Ammon's horn (tissue), 1 donor: ENCODE measurements at regions not wholly inside any gene's neighbourhood (a gene's known extent, or its start where the extent isn't known, plus 50 kb on each side); places are given as distances from the start of the nearest gene placed in this dataset.

Source experiments
- DNase-seq: peaks from one replicate; pipeline ENCODE4 v3.0.0-alpha.2; 2016; ENCODE audit warnings: low spot score

DNA sequence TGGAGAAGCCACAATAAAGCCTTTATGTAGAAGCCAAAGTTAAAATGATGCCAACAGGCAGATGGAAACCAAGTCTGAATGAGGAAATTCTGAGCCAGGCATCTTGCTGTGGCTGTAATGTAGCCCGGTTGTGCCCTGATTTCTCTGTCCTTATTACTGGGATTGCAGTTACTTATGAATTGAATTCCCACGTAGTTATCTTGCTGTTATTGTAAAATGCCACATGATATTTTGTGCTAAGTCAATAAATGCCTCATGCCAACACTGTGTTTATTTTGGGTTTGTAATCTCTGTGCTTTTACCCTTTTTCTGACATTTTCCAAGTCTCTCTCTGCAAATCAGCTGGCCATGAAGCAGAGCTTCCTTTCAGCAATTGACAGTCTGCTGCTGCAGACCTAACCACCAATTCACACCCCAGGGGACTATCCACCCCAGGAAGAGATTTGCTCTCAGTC lies 486.1 kb upstream of the GOLIM4 start:
- DNase-seq = peak; percentile 69

DNA sequence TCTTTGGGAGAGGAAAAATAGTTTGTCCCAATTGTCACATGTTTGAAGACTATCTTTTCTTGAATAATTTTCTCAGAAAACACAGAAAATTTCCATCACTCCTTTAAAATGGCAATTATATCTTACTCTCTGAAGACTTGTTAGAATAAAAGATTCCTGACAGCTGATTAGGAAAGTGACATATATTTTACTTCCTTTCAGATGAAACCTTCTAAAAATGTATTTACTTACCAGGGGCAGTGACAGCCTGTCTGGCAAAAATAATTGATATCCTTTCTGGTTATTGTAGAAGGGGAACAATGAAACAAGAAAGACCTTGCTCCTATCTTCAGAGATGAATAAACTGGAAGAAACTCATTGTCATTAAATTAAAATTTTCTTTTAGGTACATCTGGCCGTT lies 483.3 kb upstream of the GOLIM4 start:
- no peak for DNase-seq

DNA sequence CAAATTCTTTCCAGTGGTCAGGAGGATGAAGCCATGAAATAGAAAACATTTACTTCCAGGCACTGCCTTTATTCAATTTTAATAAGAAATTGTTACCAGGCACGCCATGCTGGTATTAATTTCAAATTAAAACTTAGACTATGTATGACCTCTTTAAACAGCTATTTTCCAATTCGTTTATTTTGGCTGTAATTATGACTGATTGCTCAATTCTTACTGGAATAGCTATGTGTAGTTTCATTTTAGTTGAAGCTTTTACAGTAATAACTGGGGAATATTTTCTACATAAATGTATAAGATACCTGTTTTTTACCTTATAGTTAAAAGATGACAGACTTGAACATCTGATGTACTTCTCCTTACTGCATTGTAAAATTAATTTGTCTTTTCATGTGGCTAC lies 480.0 kb upstream of the GOLIM4 start:
- DNase-seq = no peak

DNA sequence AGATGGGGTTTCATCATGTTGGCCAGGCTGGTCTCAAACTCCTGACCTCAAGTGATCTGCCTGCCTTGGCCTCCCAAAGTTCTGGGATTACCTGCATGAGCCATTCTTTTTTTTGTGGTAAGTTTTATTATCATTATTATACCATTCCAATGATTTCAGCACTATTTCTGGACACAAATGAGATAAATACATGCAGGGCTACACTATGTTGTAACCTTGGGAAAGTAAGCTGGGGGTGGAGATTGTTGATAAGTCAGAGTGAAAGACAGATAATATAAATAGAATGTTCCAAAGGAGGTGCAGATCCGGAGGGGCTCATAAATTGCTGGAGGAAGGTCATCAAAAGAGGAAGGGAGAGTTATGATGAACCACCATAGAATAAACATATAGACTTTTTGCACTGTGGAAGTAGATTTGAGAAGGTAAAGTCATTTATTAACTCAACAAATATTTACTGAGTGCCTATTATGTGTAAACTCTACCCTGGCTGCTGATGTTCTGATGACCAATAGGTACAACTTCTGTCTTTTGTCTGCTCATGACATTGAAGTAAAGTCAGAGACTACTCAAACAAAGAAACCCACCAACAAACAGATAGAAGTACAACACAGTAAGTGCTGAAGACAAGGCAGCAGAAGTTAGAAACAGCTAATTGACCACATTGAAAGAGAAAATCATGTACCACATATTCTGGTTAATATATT lies 478.9 kb upstream of the GOLIM4 start:
- no peak for DNase-seq

DNA sequence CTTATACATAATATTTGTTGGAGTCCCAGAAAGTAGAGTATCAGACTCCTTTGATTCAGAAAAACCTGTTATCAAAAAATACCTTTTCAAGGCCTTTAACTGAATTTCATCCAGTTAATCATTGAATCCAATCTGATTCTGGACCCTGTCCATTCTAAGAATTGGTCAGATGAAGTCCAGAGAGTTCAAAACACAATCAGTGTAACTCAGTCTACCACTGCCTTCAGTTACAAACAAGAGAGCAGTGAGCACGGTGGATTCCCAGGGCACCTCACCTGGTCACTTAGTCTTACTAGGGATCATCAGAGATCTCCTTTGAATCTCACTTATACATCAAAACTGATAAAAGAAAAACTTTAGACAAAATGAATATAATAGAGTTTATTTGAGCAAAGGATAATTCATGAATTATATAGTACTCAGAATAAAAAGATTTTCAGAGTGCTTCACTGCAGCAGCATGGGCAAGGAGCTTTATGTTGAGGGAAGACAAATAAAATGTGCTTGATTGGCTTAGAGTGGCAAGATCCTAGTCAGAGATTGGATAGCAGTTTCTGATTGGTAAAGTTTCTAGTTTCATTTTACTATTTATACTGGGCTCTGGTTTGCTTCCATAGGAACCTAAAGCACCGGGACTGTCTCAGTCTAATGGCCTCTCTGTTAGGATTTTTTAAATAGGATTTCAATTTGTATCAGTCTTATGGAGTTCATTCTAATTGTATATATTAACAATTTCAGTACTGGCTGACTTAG lies 474.9 kb upstream of the GOLIM4 start:
- no peak for DNase-seq

DNA sequence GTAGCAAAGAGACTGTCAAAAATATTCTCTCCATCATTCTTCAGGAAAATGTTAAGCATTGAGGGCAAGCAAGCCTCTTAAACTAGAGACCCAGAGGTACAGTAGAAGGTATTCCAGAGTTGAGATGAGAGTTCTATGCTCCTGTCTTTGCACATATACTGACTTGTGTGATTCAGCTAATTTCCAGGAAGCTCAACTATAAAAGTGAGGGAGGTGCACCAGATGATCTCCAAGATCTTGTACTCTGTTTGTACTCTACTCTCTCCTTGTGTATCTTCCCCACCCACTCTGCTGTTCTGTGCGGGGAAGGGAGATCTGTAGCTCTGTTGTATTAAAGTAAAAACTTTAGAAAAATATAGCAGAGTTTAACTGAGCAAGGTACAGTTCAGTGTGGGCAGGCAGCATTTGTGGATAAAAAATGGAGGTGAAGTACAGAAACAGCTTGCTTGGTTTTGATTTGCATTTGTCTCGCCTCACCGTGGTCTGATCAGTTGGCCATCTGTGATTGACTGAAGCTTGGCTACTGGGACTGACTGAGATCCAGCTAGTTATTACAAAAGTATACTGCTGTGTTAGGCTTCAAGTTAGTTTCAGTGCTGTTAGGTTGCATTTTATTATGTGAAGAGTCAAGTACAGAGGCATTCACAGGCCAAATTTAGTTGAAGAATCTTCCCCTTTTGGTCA lies 463.1 kb upstream of the GOLIM4 start:
- DNase-seq = no peak

DNA sequence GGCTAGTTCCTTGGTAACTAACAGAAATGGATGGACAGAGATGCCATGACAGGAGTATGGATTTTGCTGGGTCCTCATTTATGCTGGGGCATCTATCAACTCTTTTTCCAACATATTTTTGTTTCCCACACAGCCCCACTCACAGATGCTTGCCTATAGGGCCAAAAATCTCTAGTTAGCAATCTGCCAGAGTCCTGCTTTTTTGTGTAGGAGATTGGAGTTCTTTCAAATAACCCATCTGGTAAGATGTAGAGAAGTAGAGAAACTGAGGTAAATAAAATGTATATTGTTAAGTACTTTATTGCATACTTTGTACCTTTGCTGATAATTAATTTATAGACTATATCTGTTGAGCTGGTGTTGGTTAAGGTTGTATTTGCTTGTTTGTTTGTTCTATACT lies 456.5 kb upstream of the GOLIM4 start:
- DNase-seq = no peak

DNA sequence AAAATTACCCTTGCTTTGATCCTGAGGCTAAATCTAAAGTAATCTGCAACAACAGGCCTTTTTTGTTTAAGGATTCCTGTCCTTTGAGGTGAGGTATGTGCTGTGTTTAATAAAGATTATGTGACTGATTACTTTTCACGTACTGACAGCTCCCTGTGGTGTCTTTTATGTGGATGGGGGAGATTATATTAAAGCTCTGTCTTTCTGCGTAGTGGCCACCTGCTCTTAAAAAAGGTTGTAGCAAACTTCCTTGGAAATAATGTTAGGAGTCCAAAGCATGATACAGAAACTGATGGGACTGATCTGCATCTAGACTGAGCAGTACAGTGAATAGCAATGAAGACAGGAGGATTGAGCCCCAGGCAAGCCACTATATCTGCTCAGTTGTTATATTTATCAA lies 453.0 kb upstream of the GOLIM4 start:
- DNase-seq = no peak

DNA sequence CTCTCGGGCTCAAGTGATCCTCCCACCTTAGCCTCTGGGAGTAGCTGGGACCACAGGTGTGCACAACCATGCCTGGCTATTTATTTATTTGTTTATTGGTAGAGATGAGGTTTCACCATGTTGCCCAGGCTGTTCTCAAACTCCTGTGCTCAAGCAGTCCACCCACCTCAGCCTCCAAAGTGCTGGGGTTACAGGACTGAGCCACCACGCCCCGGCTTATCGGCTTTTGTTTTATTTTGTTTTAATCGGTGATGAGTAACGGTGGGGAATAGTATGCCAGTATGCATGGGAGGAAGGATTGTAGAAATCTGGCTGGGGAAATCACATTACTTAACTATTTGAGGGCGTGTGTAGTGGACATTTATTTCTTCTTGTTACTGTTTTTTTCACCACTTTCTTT lies 451.0 kb upstream of the GOLIM4 start:
- DNase-seq = no peak

DNA sequence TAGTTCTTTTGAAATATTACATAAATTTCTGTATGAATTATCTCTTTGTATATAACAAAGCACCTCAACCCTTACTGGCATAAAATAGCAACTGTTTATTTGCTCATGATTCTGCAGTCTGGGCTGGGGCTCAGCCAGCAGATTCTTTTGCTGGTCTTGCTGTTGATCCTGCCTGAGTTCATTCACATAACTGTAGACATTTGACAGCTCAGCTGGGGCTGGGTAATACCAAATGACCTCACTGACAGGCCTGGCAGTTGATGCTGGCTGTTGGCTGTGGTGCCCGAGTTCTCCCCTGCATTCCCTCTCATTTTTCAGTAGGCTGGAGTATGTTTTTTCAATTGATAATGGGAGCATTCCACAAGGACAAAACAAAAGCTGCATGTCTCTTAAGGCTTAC lies 449.9 kb upstream of the GOLIM4 start:
- peak; percentile 26 for DNase-seq

DNA sequence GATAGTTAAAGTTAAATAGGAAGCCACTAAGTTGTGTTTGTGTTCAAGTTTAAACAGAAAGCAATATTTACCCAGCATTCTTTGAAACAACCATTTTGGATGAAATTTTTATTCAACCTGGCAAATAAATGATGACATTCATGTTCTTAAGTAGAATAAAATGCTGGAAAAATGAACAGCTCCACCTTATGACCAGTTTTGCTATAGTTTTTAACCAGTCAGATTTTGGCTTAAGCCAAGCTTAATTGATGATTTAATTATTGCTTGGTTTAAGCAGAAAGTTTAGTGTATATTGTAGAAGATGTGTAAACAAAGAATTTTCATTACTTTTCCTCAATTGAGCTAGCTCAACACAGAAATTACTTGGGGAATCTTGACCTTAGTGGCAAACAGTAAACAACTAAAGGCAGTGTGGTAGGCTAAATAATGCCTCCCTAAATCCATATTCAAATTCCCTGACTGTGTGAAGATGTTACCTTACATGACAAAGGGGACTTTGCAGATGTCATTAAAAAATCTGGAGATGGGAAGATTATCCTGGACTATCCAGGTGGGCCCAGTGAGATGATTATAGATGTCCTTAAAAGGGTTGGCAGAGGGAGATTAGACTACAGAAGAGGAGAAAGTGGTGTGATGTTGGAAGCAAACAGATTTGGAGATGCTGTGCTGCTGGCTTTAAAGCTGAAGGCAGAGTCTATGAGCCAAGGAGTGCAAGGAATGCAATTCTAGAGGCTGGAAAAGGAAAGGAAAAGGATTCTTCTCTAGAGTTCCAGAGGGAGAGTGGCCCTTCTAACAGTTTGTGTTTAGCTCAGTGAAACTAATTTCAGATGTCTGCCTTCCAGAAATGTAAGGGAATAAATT lies 448.6 kb upstream of the GOLIM4 start:
- DNase-seq = no peak

DNA sequence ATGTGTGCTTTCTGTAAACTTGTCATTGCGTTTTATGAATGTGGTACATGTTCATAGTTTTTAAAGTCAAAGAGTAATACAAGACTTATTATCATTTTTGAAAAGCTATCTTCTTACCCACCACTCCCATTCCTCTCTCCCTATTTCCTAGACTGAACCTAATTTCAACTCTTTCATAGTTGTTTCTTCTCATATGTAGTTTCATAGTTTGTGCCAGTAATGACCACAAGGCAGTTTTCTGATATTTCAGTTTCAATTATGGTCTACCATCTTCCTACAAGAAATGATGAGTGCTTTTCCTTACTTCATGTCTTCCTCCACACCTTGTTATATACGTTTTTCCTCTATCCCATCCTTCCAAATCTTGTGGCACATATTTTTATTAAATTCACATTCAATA lies 445.0 kb upstream of the GOLIM4 start:
- no peak for DNase-seq

DNA sequence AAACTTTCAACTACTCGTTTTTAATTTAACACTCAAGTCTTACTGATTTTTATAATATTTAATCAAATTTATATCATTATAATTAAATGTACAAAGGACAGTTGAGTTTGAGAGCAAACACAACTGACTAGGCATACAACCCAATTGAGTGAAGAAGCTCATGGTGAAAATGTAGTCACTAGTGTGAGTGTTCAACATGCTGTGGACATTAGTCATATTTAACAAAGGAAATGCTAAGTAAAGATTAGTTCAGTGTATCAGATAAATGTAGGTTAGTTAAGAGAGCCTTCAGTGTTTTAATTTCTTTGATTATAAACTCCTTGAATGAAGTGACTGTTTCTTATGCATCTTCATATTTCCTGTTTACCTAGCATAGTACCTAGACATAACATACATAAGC lies 444.2 kb upstream of the GOLIM4 start:
- no peak for DNase-seq

DNA sequence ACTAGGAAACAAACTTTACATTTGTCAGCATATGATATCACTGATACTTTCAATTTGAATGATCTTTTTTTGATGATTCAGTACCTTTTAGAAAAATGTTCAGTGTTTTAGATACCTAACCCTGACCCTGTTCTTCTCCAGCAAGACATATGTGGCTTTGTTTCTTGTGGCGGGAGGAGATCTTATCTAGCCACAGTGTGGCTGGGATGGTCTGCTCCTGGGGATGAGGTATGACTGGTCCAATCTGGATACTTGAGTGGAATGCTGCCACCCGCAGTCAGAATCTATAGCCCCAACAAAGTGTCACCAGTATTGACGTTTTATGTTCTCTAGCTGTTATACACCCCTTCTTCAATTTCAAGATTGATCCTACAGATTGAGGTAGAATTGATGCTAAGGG lies 439.0 kb upstream of the GOLIM4 start:
- no peak for DNase-seq

DNA sequence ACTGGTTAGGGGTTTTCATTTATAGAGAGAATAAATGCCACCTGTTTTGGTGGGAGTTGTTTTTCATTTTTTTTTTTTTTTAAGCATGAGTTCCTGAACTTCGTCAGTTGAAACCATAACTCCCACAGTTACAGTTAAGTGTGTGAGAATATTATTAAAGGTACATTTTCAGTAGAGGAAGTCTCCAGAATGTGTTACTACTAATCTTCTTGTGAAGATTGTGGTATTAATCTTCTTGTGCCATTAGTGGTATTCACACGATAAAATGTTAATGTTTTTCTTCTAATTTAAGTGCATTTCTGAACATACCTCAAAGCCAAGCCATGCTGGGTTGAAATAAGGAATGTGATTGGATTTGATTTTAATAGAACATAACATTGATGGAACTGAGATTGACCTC lies 437.9 kb upstream of the GOLIM4 start:
- DNase-seq = no peak

DNA sequence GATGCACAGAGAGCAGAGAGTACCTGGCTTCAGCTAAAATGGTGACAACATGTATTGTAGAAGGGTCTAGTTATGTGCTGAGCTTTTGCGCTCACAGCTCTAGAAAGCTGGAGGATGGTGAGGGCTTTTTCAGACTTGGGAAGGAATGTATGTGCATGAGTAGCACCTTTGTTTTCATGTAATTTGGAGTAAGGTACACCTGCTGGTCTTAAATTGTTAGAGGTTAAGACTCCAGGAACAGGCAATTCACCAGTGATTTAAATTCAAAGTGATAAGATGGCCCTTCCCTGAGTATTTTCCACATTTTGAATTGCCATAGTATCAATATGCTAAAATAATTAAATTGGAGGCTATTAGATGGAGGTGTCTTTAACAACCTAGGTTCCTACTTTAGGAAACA lies 436.4 kb upstream of the GOLIM4 start:
- no peak for DNase-seq

DNA sequence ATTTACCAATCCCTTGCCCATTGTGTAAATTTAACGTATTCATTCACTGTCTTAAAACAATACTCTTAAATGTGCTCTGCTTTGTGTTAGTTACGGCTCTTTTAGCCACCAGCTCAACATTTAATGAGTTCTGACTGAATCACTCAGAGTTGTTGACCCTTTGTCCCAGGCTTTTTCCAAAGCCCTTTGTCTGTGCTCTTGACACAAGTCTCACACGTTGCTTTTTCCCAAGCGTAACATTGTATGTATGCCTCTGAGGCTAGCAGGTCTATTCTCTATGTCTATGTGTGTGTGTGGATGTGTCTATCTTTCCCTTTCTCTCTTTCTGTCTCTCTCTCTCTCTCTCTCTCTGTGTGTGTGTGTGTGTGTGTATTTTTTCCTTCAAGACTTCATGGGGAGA lies 435.4 kb upstream of the GOLIM4 start:
- no peak for DNase-seq

DNA sequence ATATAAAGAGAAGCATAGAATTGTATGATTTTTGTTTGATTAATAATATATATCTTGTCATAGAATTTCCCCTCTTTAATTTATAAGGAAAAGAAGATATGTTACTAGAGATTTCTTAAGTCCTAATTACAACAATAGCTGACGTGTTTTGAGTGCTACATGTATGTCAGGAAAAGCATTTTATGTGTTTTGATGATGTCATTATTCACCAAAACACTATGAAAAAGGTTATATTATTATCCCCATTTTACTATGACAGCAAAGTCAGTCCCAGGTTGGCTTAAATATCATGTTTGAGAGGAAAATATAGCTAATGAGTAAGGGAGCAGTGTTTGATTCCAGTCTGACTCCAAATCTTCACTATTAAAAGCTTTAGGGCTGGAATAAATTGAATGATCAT lies 428.4 kb upstream of the GOLIM4 start:
- DNase-seq = no peak

DNA sequence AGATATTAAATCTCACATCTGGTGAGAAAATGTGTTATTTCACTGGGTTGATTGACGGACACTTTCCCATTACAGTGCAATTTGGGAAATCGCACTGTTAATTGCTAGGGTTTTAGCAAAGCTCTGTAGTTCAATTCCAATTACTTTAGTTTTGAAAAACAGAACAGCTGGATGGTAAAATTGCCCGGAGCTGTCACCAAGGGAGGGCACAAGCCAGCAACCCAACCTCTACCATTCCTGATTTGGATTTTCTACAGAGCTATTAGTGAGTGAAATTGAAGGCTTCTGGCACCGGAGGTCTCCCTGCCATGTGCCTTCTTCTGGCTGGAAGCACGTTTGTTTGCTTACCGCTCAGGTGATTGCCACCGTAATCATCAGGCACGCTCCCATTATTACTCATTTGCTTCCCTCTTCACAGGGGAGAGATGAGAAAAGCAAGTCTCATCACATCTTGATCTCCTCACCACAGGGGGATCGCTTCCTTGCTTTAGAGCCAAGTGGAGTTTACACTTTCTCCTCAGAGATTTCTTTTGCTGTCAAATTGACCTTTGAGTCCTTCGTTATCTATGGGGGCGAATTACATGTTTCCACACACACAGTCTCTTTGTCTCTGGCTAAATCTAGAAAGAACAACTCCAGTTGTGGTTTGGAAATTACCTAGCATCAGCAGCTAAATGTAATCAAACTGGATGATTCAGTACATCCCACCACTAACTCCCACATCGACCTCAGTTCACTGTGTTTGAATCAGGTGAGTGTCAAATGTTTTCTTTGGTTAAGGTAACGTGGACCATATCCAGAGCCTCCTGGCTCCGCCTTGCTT lies 421.7 kb upstream of the GOLIM4 start:
- DNase-seq = no peak

DNA sequence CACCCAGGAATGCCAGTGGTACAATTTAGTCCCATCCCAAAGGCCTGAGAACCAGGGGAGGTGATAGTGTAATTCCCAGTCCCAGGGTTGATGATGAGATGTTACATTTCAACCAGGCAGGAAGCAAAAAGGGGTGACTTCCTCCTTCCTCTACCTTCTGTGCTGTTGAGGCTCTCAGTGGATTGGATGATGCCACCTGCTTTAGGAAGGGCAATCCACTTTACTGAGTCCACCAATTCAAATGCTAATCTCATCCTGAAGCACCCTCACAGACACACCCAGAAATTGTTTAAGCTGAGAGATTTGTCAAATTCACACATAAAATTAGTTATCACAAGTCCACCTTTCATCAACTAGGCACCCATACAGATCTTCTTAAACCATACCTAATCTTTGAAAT lies 418.5 kb upstream of the GOLIM4 start:
- DNase-seq = no peak

DNA sequence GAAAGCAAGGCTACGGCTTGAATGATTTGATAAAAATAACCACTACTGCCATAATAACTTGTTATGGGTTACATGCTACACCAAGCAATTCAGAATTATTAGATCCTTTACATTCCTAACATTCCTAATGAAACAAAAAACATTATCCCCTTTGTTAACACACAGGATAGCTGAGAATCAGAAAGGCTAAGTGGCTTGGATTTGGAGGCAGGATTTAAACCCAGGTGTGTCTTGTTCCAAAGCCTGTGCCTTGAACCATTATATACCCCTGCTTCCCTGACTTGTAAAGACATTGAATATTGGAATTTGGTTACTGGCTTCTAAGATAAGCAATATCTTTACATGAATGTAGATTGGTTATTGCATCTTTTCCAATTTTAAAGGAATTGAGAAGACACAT lies 417.1 kb upstream of the GOLIM4 start:
- DNase-seq = no peak
